ENCODE measurements at regions not wholly inside any gene's neighbourhood (a gene's known extent, or its start where the extent isn't known, plus 50 kb on each side); places are given as distances from the start of the nearest gene placed in this dataset.

GRCh38 chr10:29877793-29878491 is 181.4 kb downstream of the JCAD start:
- DNase-seq (ENCODE audit: low spot score in 2 of 2): no peak
- H3K4me3 ChIP-seq (ENCODE audit: low read depth, poor library complexity, severe bottlenecking): no peak overlapping the region
- no peak for TF ChIP-seq POLR2A (IDR thresholded peaks at IDR 0.05)
- TF ChIP-seq, protein P1, sequence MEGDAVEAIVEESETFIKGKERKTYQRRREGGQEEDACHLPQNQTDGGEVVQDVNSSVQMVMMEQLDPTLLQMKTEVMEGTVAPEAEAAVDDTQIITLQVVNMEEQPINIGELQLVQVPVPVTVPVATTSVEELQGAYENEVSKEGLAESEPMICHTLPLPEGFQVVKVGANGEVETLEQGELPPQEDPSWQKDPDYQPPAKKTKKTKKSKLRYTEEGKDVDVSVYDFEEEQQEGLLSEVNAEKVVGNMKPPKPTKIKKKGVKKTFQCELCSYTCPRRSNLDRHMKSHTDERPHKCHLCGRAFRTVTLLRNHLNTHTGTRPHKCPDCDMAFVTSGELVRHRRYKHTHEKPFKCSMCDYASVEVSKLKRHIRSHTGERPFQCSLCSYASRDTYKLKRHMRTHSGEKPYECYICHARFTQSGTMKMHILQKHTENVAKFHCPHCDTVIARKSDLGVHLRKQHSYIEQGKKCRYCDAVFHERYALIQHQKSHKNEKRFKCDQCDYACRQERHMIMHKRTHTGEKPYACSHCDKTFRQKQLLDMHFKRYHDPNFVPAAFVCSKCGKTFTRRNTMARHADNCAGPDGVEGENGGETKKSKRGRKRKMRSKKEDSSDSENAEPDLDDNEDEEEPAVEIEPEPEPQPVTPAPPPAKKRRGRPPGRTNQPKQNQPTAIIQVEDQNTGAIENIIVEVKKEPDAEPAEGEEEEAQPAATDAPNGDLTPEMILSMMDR (IDR thresholded peaks at IDR 0.05): no peak
- intact Hi-C loops (cut with DNase I; ENCODE audit: low total_unique reads): loop anchor here (10.0 kb wide), 1 partner anchor 57 kb away; no protein-coding TSS in a partner anchor
- WGBS, 2 donors: 77 to 85% methylated on average over 12 of the region's 12 CpGs

- TF ChIP-seq, protein P1 (IDR thresholded peaks at IDR 0.05): no peak
- no peak for TF ChIP-seq POLR2A (IDR thresholded peaks at IDR 0.05)
- intact Hi-C loops (cut with DNase I; ENCODE audit: low total_unique reads): loop anchor here (10.0 kb wide), 1 partner anchor 59 kb away; no protein-coding TSS in a partner anchor
- DNase-seq (ENCODE audit: low spot score in 2 of 2): no peak
- 82% methylated on average over 10 of the region's 10 CpGs for WGBS, 2 donors
- H3K4me3 ChIP-seq (ENCODE audit: low read depth, poor library complexity, severe bottlenecking): no peak overlapping the region
These were observed 183.3 kb downstream of the JCAD start for GRCh38 chr10:29876008-29876555.

DNA sequence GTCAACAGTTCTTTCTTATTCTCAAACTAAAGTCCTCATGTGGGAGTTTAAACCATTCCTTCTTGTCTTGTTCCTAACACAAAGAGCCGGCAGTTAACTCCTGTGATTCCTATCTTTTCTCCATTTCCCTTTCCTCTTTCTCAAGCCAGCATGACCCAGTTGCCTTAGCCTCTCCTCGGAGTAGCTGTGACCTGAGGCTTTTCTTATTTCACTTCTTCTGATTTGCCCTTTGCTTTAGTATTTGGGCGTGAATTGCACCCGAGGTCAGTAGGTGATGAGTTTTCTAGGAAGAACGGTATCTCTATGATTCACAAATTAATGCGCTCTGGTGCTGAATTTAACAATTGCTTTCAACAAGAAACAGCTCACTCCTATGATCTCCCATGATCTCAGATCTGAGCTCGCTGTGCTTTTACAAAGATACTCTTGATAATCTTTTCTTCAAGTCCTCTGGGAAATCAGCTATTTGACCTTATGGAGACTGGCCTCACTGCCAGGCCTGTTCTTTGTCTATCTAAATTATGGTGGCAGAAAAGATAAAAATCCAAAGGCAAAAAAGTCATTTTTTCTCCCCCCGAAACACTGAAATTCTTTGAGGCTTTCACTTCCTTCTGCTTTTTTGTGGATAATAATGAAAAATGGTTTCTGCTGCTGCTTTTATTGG is 184.6 kb downstream of the JCAD start:
- DNase-seq (ENCODE audit: low spot score in 2 of 2): no peak
- intact Hi-C loops (cut with DNase I; ENCODE audit: low total_unique reads): loop anchor here (10.0 kb wide), 1 partner anchor 60 kb away; no protein-coding TSS in a partner anchor
- TF ChIP-seq, protein P1 (IDR thresholded peaks at IDR 0.05): no peak
- no peak for TF ChIP-seq POLR2A (IDR thresholded peaks at IDR 0.05)
- H3K4me3 ChIP-seq (ENCODE audit: low read depth, poor library complexity, severe bottlenecking): no peak overlapping the region
- 55 to 66% methylated on average over 8 of the region's 8 CpGs for WGBS, 2 donors

GRCh38 chr10:29873941-29874484 is 185.4 kb downstream of the JCAD start:
- intact Hi-C loops (cut with DNase I; ENCODE audit: low total_unique reads): loop anchor here (10.0 kb wide), 1 partner anchor 61 kb away; no protein-coding TSS in a partner anchor
- no peak for DNase-seq (ENCODE audit: low spot score in 2 of 2)
- TF ChIP-seq, protein P1 (IDR thresholded peaks at IDR 0.05): no peak
- TF ChIP-seq POLR2A (IDR thresholded peaks at IDR 0.05): no peak
- WGBS, 2 donors: 77 to 100% methylated on average over 1 of the region's 1 CpG
- no peak overlapping the region for H3K4me3 ChIP-seq (ENCODE audit: low read depth, poor library complexity, severe bottlenecking)

DNA sequence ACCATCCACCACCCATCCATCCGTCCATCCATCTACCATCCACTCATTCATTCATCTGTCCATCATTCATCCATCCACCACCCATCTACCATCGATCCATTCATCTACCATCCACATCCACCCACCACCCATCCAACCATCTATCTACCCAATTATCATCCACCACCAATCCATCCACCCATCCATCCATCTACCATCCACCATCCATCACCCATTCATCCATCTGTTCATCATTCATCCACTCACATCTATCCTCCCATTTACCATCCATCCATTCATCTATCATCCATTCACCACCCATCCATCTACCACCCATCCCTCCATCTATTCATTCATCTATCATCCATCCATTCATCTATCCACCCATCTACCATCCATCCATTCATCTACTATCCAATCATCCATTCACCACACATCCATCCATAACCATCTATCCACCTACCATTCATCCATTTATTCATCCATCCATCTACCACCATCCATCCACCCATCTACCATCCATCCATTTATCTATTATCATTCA is 188.8 kb downstream of the JCAD start:
- intact Hi-C loops (cut with DNase I; ENCODE audit: low total_unique reads): loop anchor here (10.0 kb wide), 1 partner anchor 64 kb away; no protein-coding TSS in a partner anchor
- no peak overlapping the region for H3K4me3 ChIP-seq (ENCODE audit: low read depth, poor library complexity, severe bottlenecking)
- TF ChIP-seq, protein P1 (IDR thresholded peaks at IDR 0.05): no peak
- TF ChIP-seq POLR2A (IDR thresholded peaks at IDR 0.05): no peak
- WGBS, 2 donors: 97 to 99% methylated on average over 2 of the region's 2 CpGs
- DNase-seq (ENCODE audit: low spot score in 2 of 2): no peak

Measured in lower leg skin (tissue), 4 donors.